ENCODE measurements at regions not wholly inside any gene's neighbourhood (a gene's known extent, or its start where the extent isn't known, plus 50 kb on each side); places are given as distances from the start of the nearest gene placed in this dataset.

DNA sequence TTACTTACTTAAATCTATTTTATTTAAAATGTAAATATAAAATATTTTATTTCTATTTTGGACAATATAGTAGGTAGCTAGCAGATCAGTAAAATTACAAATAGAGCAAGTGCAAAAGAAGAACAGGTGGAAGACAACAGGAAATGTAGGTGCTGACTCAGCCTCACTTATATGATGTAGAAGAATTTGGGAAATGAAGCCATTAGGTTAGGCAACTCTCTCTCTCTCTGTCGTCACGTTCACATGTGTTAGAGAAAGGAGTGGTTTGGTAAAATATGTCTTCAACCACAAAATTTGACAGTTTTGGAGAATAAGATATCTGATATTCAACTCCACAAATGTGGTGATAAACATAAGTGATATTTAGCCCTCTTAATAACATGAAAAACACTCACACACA, 532.5 kb upstream of the KCNMB2 start:
- TF ChIP-seq TAF1 (IDR thresholded peaks at IDR 0.05; ENCODE audit: borderline replicate concordance, insufficient read depth, low read length) (no peak), FOXP2 (optimal IDR thresholded peaks at IDR 0.05; ENCODE audit: borderline replicate concordance, extremely low read depth, extremely low read length, insufficient read depth) (no peak), SIN3A (IDR thresholded peaks at IDR 0.05; ENCODE audit: borderline replicate concordance, insufficient read depth, low read length) (no peak), POLR2AphosphoS5 (IDR thresholded peaks at IDR 0.05; ENCODE audit: low read depth, low read length) (no peak)
- TF ChIP-seq, protein P1, sequence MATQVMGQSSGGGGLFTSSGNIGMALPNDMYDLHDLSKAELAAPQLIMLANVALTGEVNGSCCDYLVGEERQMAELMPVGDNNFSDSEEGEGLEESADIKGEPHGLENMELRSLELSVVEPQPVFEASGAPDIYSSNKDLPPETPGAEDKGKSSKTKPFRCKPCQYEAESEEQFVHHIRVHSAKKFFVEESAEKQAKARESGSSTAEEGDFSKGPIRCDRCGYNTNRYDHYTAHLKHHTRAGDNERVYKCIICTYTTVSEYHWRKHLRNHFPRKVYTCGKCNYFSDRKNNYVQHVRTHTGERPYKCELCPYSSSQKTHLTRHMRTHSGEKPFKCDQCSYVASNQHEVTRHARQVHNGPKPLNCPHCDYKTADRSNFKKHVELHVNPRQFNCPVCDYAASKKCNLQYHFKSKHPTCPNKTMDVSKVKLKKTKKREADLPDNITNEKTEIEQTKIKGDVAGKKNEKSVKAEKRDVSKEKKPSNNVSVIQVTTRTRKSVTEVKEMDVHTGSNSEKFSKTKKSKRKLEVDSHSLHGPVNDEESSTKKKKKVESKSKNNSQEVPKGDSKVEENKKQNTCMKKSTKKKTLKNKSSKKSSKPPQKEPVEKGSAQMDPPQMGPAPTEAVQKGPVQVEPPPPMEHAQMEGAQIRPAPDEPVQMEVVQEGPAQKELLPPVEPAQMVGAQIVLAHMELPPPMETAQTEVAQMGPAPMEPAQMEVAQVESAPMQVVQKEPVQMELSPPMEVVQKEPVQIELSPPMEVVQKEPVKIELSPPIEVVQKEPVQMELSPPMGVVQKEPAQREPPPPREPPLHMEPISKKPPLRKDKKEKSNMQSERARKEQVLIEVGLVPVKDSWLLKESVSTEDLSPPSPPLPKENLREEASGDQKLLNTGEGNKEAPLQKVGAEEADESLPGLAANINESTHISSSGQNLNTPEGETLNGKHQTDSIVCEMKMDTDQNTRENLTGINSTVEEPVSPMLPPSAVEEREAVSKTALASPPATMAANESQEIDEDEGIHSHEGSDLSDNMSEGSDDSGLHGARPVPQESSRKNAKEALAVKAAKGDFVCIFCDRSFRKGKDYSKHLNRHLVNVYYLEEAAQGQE (IDR thresholded peaks at IDR 0.05; ENCODE audit: insufficient read depth in 1 of 2, low read depth in 2 of 2, low read length in 2 of 2) = no peak

DNA sequence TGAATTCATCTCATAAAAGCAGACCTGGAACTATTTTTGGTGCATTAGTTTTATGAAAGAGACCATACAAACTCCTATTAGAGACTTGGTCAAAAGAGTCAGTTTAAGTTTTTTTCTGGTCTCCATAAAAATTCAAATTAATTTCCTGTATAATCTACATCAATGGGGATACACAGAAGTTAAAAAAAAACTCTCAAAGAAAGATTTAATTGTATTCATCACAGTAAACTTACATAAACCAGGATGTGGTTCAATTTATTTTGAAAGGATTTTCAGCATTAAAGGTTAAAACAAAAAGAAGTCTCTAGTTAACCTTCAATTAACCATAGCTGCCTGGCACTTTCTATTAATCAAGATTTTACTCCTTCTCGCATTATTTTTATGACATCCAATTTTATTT, 530.3 kb upstream of the KCNMB2 start:
- TF ChIP-seq FOXP2 (optimal IDR thresholded peaks at IDR 0.05; ENCODE audit: borderline replicate concordance, extremely low read depth, extremely low read length, insufficient read depth) = no peak
- TF ChIP-seq POLR2AphosphoS5 (IDR thresholded peaks at IDR 0.05; ENCODE audit: low read depth, low read length) = no peak
- no peak for TF ChIP-seq SIN3A (IDR thresholded peaks at IDR 0.05; ENCODE audit: borderline replicate concordance, insufficient read depth, low read length)
- TF ChIP-seq TAF1 (IDR thresholded peaks at IDR 0.05; ENCODE audit: borderline replicate concordance, insufficient read depth, low read length) = no peak
- TF ChIP-seq, protein P1 (IDR thresholded peaks at IDR 0.05; ENCODE audit: insufficient read depth in 1 of 2, low read depth in 2 of 2, low read length in 2 of 2) = no peak

DNA sequence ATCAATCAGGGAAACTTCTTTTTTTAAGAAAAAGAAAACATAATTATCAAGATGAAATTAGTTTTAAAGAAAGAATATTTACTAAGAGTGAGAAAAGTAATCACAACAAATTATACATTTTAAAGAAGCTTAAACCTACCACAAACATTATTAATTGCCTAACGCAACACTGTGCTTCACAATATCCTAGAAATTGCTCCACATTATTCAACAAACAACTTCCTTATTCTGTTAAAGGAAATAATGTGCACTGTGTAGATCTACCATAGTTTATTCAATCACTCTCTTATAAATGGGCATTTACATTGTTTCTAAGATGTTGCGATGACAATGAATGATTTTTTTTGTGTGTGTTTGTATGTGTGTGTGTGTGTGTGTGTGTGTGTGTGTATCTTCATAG, 525.9 kb upstream of the KCNMB2 start:
- TF ChIP-seq FOXP2 (optimal IDR thresholded peaks at IDR 0.05; ENCODE audit: borderline replicate concordance, extremely low read depth, extremely low read length, insufficient read depth) (no peak), POLR2AphosphoS5 (IDR thresholded peaks at IDR 0.05; ENCODE audit: low read depth, low read length) (no peak), SIN3A (IDR thresholded peaks at IDR 0.05; ENCODE audit: borderline replicate concordance, insufficient read depth, low read length) (no peak), TAF1 (IDR thresholded peaks at IDR 0.05; ENCODE audit: borderline replicate concordance, insufficient read depth, low read length) (no peak)
- TF ChIP-seq, protein P1 (IDR thresholded peaks at IDR 0.05; ENCODE audit: insufficient read depth in 1 of 2, low read depth in 2 of 2, low read length in 2 of 2) = no peak

DNA sequence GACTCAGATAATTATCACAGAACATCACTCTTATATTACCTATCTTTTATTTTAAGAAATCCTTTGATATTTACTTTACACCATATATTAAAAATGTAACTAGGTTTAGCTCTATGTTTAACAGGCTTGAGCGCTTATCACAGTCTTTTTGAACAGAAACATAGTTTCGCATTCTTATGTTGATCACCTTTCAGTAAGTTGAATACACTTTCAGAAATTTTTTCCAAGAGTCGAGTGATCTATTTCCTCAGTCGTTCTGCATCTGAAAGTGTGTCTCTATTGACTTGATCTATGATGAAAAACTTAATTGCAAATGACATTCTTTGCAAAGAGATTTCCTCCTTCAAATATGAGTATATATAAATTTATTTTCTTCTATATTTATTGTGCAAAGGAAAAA, 516.6 kb upstream of the KCNMB2 start:
- TF ChIP-seq SIN3A (IDR thresholded peaks at IDR 0.05; ENCODE audit: borderline replicate concordance, insufficient read depth, low read length) (no peak), FOXP2 (optimal IDR thresholded peaks at IDR 0.05; ENCODE audit: borderline replicate concordance, extremely low read depth, extremely low read length, insufficient read depth) (no peak), POLR2AphosphoS5 (IDR thresholded peaks at IDR 0.05; ENCODE audit: low read depth, low read length) (no peak), TAF1 (IDR thresholded peaks at IDR 0.05; ENCODE audit: borderline replicate concordance, insufficient read depth, low read length) (no peak)
- TF ChIP-seq, protein P1 (IDR thresholded peaks at IDR 0.05; ENCODE audit: insufficient read depth in 1 of 2, low read depth in 2 of 2, low read length in 2 of 2) = no peak

DNA sequence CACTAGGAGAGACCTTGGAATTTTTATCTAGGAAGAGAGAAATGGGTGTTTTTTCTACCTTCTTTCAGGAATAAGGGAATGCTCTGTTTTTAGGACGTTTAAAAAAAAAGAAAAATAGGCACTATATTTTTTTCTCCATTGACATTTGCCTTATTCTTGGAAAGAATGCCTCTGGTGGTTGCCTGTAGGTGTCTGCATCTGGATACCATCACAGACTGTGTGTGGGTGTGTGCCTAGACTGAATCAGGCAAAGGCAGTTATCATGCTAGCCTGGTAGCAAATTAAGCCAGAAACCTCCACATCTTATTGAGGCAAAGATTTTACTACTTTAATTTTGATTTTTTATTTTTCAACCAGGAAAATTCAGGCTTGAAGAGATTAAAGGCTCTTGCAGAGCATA, 513.6 kb upstream of the KCNMB2 start:
- TF ChIP-seq TAF1 (IDR thresholded peaks at IDR 0.05; ENCODE audit: borderline replicate concordance, insufficient read depth, low read length) (no peak), FOXP2 (optimal IDR thresholded peaks at IDR 0.05; ENCODE audit: borderline replicate concordance, extremely low read depth, extremely low read length, insufficient read depth) (no peak), POLR2AphosphoS5 (IDR thresholded peaks at IDR 0.05; ENCODE audit: low read depth, low read length) (no peak), SIN3A (IDR thresholded peaks at IDR 0.05; ENCODE audit: borderline replicate concordance, insufficient read depth, low read length) (no peak)
- TF ChIP-seq, protein P1 (IDR thresholded peaks at IDR 0.05; ENCODE audit: insufficient read depth in 1 of 2, low read depth in 2 of 2, low read length in 2 of 2) = no peak
